GM12878 (cell line): ENCODE measurements at regions not wholly inside any gene's neighbourhood (a gene's known extent, or its start where the extent isn't known, plus 50 kb on each side); places are given as distances from the start of the nearest gene placed in this dataset.

Experiments
- ATAC-seq: fragments of 200-7000 bp; cut with Tn5 transposase; 3 replicates; pipeline ENCODE4 v1.9.1; 2020; ENCODE audit warnings: mild to moderate bottlenecking, moderate library complexity
- BruUV-seq: library from RNA; stranded (reverse); fragments of 400-500 nt; replicated peaks from 2 replicates; lab custom pipeline; 2021; lab: Mats Ljungman, UMichigan
- CTCF ChIA-PET: fragments of 300-600 bp; sonication (Branson Sonifier 250); formaldehyde crosslinking; extraction: SDS; loops from one replicate; lab custom pipeline; 2021; ENCODE audit warnings: inconsistent platforms; lab: Yijun Ruan, JAX
- POLR2A ChIA-PET: fragments of 350-600 bp; formaldehyde crosslinking; extraction: SDS; loops from one replicate; lab custom pipeline; 2021; ENCODE audit warnings: inconsistent platforms; lab: Charles Lee
- RAD21 ChIA-PET: fragments of 300-600 bp; sonication (Branson Sonifier 250); formaldehyde crosslinking; loops from one replicate; lab custom pipeline; 2023; ENCODE audit warnings: antibody characterized with exemption; ENCODE audit not compliant: unreplicated experiment; lab: Charles Lee
- SMC1A ChIA-PET: fragments of 300-600 bp; sonication (Branson Sonifier 250); formaldehyde crosslinking; loops from one replicate; lab custom pipeline; 2023; ENCODE audit not compliant: unreplicated experiment, uncharacterized antibody; lab: Charles Lee
- DNase-seq: peaks from one replicate; pipeline ENCODE4 v3.0.0-alpha.2; 2011; ENCODE audit warnings: low read depth, low spot score
- FAIRE-seq: peaks from 3 replicates; lab custom pipeline; 2011; peaks lifted over from hg19 to GRCh38; lab: Jason Lieb, UNC
- H2AFZ ChIP-seq: 2 replicates; pipeline ENCODE4 v1.6.0; 2011; ENCODE audit warnings: low read depth, low read length, control low read depth; ENCODE audit not compliant: control insufficient read depth
- H3K27ac ChIP-seq: 2 replicates; pipeline ENCODE4 v1.5.1; 2011; ENCODE audit warnings: control low read depth; ENCODE audit not compliant: control insufficient read depth, insufficient read depth
- H3K27me3 ChIP-seq, 2 experiments: replicated peaks in 1 of 2; 2 replicates each; pipeline versions ENCODE4 v1.6.0 to v1.6.1; 2011; ENCODE audit warnings: low read length in 1 of 2; ENCODE audit not compliant: control insufficient read depth in 2 of 2, insufficient read depth in 2 of 2
- H3K36me3 ChIP-seq, 2 experiments: 2 replicates each; pipeline ENCODE4 v1.5.1; 2011; ENCODE audit warnings: low read length in 1 of 2; ENCODE audit not compliant: control insufficient read depth in 2 of 2, insufficient read depth in 2 of 2
- H3K4me1 ChIP-seq: 2 replicates; pipeline ENCODE4 v1.6.1; 2011; ENCODE audit warnings: mild to moderate bottlenecking, low read length, moderate library complexity, mixed read lengths; ENCODE audit not compliant: control insufficient read depth, insufficient read depth
- H3K4me2 ChIP-seq: 2 replicates; pipeline ENCODE4 v1.6.0; 2011; ENCODE audit warnings: control low read depth; ENCODE audit not compliant: control insufficient read depth, insufficient read depth
- H3K4me3 ChIP-seq: fragments of 200-600 bp; sonication (generic); 2 replicates; pipeline ENCODE4 v1.5.1; 2016
- H3K79me2 ChIP-seq: 2 replicates; pipeline ENCODE4 v1.6.0; 2011; ENCODE audit warnings: low read length; ENCODE audit not compliant: control insufficient read depth, insufficient read depth
- H3K9ac ChIP-seq: 2 replicates; pipeline ENCODE4 v1.8.0; 2011; ENCODE audit warnings: low read length, control low read depth, mixed read lengths; ENCODE audit not compliant: control insufficient read depth, insufficient read depth
- H3K9me3 ChIP-seq: replicated peaks from 3 replicates; pipeline ENCODE4 v1.5.1; 2011; ENCODE audit warnings: mild to moderate bottlenecking, low read length; ENCODE audit not compliant: control insufficient read depth, insufficient read depth
- H4K20me1 ChIP-seq: 2 replicates; pipeline ENCODE4 v1.6.0; 2011; ENCODE audit not compliant: control insufficient read depth, insufficient read depth
- ATF3 ChIP-seq: IDR thresholded peaks from 2 replicates; pipeline ENCODE4 v1.6.1; 2011; ENCODE audit warnings: low read depth, mild to moderate bottlenecking, low read length, moderate library complexity, borderline replicate concordance; ENCODE audit errors: extremely low read depth
- EP300 ChIP-seq, 2 experiments: fragments of 150-350 bp in 1 of 2; IDR thresholded peaks; 2 replicates each; pipeline ENCODE4 v1.6.1; 2011 to 2012; ENCODE audit warnings: low read depth in 2 of 2, low read length in 2 of 2, borderline replicate concordance in 1 of 2, improper control_type of control experiment in 1 of 2, inconsistent platforms in 1 of 2; ENCODE audit not compliant: control insufficient read depth in 1 of 2
- FOS ChIP-seq: IDR thresholded peaks from 3 replicates; pipeline ENCODE4 v1.6.1; 2011; ENCODE audit warnings: borderline replicate concordance; ENCODE audit not compliant: insufficient read length; ENCODE audit errors: extremely low read depth
- FOXM1 ChIP-seq: IDR thresholded peaks from 2 replicates; pipeline ENCODE4 v1.6.1; 2012; ENCODE audit warnings: low read depth, mild to moderate bottlenecking, inconsistent platforms, low read length, moderate library complexity
- GATAD2B ChIP-seq: fragments of 450-650 bp; conservative IDR thresholded peaks from 2 replicates; pipeline ENCODE4 v1.6.1; 2017; ENCODE audit warnings: low read depth, mild to moderate bottlenecking, moderate library complexity
- HSF1 ChIP-seq: fragments of 150-350 bp; IDR thresholded peaks from 2 replicates; pipeline ENCODE4 v1.6.1; 2014; ENCODE audit warnings: mild to moderate bottlenecking, low read depth, low read length
- IKZF2 ChIP-seq, 2 experiments: fragments of 450-650 bp; IDR thresholded peaks; 2 replicates each; pipeline ENCODE4 v1.6.1; 2017; ENCODE audit warnings: mild to moderate bottlenecking in 2 of 2, moderate library complexity in 2 of 2
- KAT2A ChIP-seq: conservative IDR thresholded peaks from 2 replicates; pipeline ENCODE4 v1.6.1; 2011; ENCODE audit warnings: low read depth, low read length; ENCODE audit not compliant: control insufficient read depth
- MXI1 ChIP-seq: fragments of 150-350 bp; IDR thresholded peaks from 2 replicates; pipeline ENCODE4 v1.6.1; 2011; ENCODE audit warnings: low read depth, mild to moderate bottlenecking, inconsistent platforms, low read length, improper control_type of control experiment
- POU2F2 ChIP-seq: IDR thresholded peaks from 3 replicates; pipeline ENCODE4 v1.6.1; 2011; ENCODE audit warnings: low read depth, mild to moderate bottlenecking, low read length, borderline replicate concordance
- RELA ChIP-seq: fragments of 450-650 bp; IDR thresholded peaks from 2 replicates; pipeline ENCODE4 v1.8.0; 2014; ENCODE audit warnings: borderline replicate concordance; ENCODE audit not compliant: partially characterized antibody
- REST ChIP-seq: IDR thresholded peaks from 2 replicates; pipeline ENCODE4 v1.6.1; 2012; ENCODE audit warnings: mild to moderate bottlenecking, low read depth, low read length
- RFX5 ChIP-seq: IDR thresholded peaks from 2 replicates; pipeline ENCODE4 v1.6.1; 2011; ENCODE audit warnings: low read depth, low read length, improper control_type of control experiment
- SUPT20H ChIP-seq: IDR thresholded peaks from 2 replicates; pipeline ENCODE4 v1.6.1; 2011; ENCODE audit warnings: low read depth, mild to moderate bottlenecking, low read length, moderate library complexity, borderline replicate concordance; ENCODE audit not compliant: control insufficient read depth
- SUZ12 ChIP-seq: fragments of 200-600 bp; sonication (generic); IDR thresholded peaks from one replicate; pipeline ENCODE4 v1.6.1; 2018; ENCODE audit warnings: antibody characterized with exemption, mild to moderate bottlenecking; ENCODE audit not compliant: unreplicated experiment
- WGBS: methylation state at CpG from one replicate; pipeline ENCODE4 v1.1.6; 2016; ENCODE audit warnings: low lambda C conversion rate; ENCODE audit not compliant: insufficient replicate concordance, insufficient coverage; ENCODE audit errors: missing lambda C conversion rate; 5-methylcytosine and 5-hydroxymethylcytosine counted together
- in situ Hi-C: fragments of 300-500 bp; cut with MboI; formaldehyde crosslinking; loops from 9 replicates; pipeline ENCODE4 v1.14.3; 2018; ENCODE audit warnings: mixed read lengths
- intact Hi-C: fragments of 100-400 bp; cut with micrococcal nuclease; formaldehyde crosslinking; loops from one replicate; pipeline ENCODE4 v1.14.2; 2022; ENCODE audit not compliant: unreplicated experiment

GRCh38 chr5:97245386-97245785 lies 62.3 kb upstream of the RIOK2 start:
- RAD21 ChIA-PET, result no interaction called here

GRCh38 chr5:97250113-97250512 lies 67.1 kb upstream of the RIOK2 start:
- ChIA-PET RAD21 (no interaction called here), SMC1A (no interaction called here), POLR2A (no interaction called here), CTCF (no interaction called here)
- FAIRE-seq (no peak), ATAC-seq (no peak), DNase-seq (no peak)
- Histone ChIP-seq H3K9ac (no peak overlapping the region), H3K4me3 (no peak overlapping the region), H4K20me1 (no peaks in the 10 kb centered on the region), H3K27me3 (no peaks in the 10 kb centered on the region), H2AFZ (no peak overlapping the region), H3K79me2 (no peaks in the 10 kb centered on the region), H3K9me3 (no peaks in the 10 kb centered on the region; the same call in 2 of the 3 replicates), H3K4me2 (no peak overlapping the region), H3K27ac (no peak overlapping the region), H3K4me1 (no peaks in the 10 kb centered on the region), H3K36me3 (no peaks in the 10 kb centered on the region)
- BruUV-seq, result no TSS peak
- in situ Hi-C loops (no loop called here), intact Hi-C loops (no loop called here)
- TF ChIP-seq ATF3 (no peak), REST (no peak), GATAD2B (no peak), KAT2A (no peak), RFX5 (no peak), RELA (no peak)

More at GRCh38 chr5:97245386-97245785, 62.3 kb upstream of the RIOK2 start:
- ChIA-PET SMC1A (no interaction called here), CTCF (no interaction called here), POLR2A (no interaction called here)
- H2AFZ ChIP-seq, result no peak overlapping the region
- 46% methylated on average over 9 of the region's 9 CpGs for WGBS
- no peaks in the 10 kb centered on the region for H3K27me3 ChIP-seq
- H3K4me1 ChIP-seq, result no peaks in the 10 kb centered on the region
- DNase-seq (no peak), FAIRE-seq (no peak), ATAC-seq (no peak)
- no peaks in the 10 kb centered on the region for H3K79me2 ChIP-seq
- H3K4me3 ChIP-seq, result no peak overlapping the region
- BruUV-seq, result no TSS peak
- H3K27ac ChIP-seq, result no peak overlapping the region
- no peaks in the 10 kb centered on the region for H3K36me3 ChIP-seq
- intact Hi-C loops, result no loop called here
- in situ Hi-C loops, result no loop called here
- no peaks in the 10 kb centered on the region for H4K20me1 ChIP-seq
- no peaks in the 10 kb centered on the region for H3K9me3 ChIP-seq
- TF ChIP-seq FOXM1 (no peak), EP300 (IDR thresholded peaks at IDR 0.05; ENCODE audit: borderline replicate concordance in 1 of 2, control insufficient read depth in 1 of 2, low read depth in 2 of 2, low read length in 2 of 2) (no peak), SUPT20H (no peak), POU2F2 (no peak), SUZ12 (no peak), FOS (no peak), RELA (no peak), MXI1 (no peak), IKZF2 (IDR thresholded peaks at IDR 0.05) (no peak), HSF1 (no peak)
- no peak overlapping the region for H3K4me2 ChIP-seq
- no peak overlapping the region for H3K9ac ChIP-seq
